CMK (cell line): ENCODE measurements at regions not wholly inside any gene's neighbourhood (a gene's known extent, or its start where the extent isn't known, plus 50 kb on each side); places are given as distances from the start of the nearest gene placed in this dataset.

Experiments used
- DNase-seq: peaks from one replicate; pipeline ENCODE4 v3.0.0-alpha.2; 2010; ENCODE audit warnings: low read depth

GRCh38 chr13:107329991-107330390, 762.1 kb upstream of the ARGLU1 start:
- no peak for DNase-seq

GRCh38 chr13:107324416-107325204, 756.7 kb upstream of the ARGLU1 start:
- no peak for DNase-seq

DNA sequence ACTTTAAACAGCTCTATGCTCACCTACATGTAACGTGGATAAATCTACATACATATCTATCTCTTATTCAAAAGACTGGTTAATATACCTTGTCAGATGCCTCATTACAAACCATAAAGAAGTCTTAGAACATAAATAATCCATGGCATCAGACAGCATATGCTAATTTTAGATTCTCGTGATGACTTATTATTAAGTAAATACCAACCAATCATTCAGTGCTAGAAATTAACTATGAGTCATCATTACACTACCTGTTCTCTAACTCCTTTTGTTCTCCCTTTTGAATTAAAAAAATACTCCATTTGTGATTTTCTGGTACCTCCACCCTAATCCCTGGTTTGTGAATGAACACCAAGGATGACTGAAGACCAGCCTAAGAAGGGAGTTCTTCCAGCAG, 754.3 kb upstream of the ARGLU1 start:
- DNase-seq, result no peak

DNA sequence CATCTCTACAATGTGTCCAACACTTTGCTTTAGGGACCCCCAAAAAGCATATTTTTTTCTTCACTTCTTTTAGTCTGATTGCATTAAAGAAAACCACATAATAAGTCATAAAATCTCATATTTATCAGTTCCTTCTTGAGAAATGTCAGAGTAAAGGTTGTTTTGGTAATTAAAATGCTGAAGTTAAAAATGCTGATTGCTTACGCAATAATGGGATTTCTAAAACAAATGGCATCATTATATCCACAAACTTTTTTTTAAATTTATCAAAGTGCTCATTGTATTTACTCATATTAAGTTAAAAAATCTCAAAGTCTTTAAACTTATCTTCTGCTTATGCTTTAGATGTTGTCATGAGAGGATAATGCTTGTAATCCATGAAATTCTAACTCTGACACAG, 737.2 kb upstream of the ARGLU1 start:
- no peak for DNase-seq

GRCh38 chr13:107301724-107302374, 733.9 kb upstream of the ARGLU1 start:
- no peak for DNase-seq

- no peak for DNase-seq
Observed at GRCh38 chr13:107299717-107300116, 731.8 kb upstream of the ARGLU1 start.

- DNase-seq, result no peak
Observed at GRCh38 chr13:107296804-107297203, 728.9 kb upstream of the ARGLU1 start.

- no peak for DNase-seq
Observed at GRCh38 chr13:107295416-107296140, 727.6 kb upstream of the ARGLU1 start.

- no peak for DNase-seq
Observed at GRCh38 chr13:107293924-107294323, 726.0 kb upstream of the ARGLU1 start.

GRCh38 chr13:107291875-107292274, 723.9 kb upstream of the ARGLU1 start:
- DNase-seq, result no peak

DNA sequence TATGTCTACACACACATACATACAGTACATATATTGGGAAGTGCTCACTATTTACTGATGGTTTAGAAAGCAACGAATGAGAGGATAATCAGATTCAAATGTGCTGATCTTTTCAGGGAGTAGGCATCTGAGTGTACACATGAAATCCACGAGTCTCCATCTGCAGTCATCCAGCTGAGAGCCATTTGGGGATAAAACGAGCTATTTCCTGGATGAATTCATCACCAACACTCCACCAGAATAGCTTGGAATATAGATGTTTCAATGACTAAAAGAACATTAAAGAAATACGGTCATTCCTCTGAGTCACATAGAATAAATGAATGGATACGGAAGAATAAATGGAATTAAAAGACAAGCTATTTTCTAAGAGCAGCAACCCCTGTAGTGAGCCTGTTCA, 721.6 kb upstream of the ARGLU1 start:
- DNase-seq, result no peak

DNA sequence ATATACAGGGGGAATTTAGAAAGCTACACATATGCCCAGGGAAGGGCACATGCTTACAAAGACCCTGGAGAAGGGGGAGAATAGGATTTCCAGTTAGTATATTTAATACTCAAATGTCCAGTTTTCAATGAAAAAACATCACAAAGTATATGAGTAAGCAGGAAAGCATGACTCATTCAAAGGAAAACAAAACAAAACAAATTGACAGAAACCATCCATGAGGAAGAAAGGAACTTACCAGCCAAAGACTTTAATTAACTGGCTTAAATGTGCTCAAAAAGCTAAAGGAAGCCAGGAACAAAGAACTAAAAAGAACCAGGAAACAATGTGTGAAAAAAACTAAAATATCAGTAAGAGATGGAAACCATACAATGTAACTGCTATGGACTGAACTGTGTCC, 716.2 kb upstream of the ARGLU1 start:
- DNase-seq, result no peak

GRCh38 chr13:107277911-107278310, 710.0 kb upstream of the ARGLU1 start:
- no peak for DNase-seq

- no peak for DNase-seq
Observed at GRCh38 chr13:107276936-107277335, 709.0 kb upstream of the ARGLU1 start.

DNA sequence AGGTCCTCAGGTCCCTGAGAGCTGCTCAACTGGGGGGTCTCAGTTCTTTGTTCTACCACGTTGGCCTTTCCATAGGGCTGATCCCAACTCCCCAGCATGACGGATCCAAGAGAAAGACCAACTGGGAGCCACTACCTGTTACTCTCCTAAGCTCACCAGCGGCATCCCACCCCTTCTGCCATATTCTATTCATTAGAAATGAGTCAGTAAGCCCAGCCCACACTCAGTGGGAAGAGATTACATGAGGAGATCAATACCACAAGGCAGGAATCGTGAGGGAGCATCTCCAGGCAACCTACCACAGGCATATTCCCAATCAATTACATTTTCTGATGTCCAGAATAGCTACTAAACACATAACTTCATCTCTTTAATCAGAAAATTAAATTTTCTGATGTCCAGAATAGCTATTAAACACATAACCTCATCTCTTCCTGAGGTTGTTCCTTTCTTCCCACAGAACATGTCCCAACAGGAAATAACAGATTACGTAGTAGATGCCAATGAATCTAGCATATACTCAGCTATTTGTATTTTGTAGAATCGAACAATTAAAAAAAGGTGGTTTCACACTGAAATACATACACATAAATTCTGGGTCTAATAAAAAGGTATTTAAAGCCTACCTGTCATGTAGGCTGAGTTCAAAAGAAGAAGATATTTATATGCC, 708.1 kb upstream of the ARGLU1 start:
- DNase-seq, result no peak

GRCh38 chr13:107275312-107275711, 707.4 kb upstream of the ARGLU1 start:
- DNase-seq, result no peak

DNA sequence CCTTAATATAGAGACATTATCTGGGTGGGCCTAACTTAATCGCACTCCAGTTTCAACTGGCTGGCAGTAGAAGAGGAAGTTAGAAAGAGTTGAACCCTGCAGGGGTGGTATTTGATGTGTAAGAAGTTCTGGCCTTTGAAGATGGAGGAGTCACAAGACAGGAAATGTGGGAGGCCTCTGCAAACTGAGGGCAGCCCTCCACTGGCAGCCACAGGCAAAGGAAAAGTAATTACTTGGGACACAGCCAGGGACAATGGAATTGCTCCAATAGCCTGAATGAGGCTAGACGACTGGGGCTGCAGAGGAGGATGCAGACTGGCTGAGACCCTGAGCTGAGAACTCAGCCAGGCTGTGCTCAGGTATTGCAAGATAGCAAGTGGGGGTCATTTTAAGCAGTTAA, 703.3 kb upstream of the ARGLU1 start:
- DNase-seq, result no peak

DNA sequence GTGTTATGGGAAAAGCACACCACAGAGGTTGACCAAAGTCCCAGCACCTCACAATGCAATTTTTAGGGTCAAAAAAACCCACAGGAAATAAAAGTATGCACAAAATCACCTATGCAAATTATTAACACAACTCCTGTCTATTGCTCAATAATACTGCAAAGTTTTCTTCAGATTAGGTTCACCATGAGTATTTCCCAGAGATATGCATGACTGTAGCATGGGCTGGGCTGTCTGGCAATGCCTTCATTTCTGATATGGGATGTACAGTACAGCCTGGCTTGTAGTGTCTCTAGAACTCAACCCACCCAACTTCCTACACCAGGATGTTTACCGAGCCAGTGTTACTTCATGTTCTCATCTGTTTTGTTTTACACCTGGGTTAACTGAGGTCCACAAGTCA, 698.7 kb upstream of the ARGLU1 start:
- DNase-seq, result no peak

DNA sequence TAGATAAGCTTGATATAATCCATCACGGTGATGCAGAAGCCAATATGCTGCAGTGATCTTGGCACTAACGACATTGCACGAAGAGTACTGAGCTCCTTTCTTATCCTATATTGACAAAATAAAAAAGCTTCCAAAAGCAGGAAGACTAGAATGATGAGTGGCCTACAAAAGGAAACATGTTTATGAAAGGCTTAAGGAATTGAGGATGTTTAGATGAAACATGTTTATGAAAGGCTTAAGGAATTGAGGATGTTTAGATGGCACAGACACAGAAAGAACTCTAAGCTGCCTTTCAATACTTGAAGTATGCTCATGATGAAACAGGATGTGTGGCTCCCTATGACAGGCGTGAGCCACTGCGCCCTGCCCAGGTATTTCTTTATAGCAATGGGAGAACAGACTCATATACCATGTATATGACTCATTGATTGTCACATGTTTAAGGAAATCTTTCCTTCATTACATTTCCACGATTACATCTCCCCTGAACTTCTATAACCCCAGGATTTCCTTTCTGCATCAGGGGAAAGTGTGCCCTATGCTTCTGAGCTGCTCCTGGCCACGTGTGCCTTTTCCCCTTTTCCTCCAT, 690.8 kb upstream of the ARGLU1 start:
- DNase-seq, result no peak

- DNase-seq, result no peak
Observed at GRCh38 chr13:107254392-107254791, 686.5 kb upstream of the ARGLU1 start.

GRCh38 chr13:107252428-107252827, 684.5 kb upstream of the ARGLU1 start:
- DNase-seq, result no peak

DNA sequence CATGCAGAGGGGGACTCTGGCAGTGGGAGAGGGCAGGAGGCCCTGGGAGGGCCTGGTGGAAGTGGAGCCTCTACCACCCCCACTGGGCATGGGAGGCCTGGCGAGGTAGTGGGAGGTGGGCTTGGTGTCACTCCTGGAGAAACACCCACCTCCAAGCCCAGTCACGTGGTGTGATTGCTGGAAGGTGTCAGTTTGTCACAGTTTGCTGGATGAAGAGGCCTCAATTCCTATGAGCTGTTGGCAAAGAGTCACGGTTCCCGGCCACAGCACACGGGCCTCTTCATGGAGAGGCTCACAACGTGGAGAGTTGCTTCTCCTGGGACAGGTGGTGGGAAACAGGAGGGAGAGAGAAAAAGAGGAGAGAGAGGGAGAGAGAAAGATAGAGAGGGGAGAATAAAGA, 684.1 kb upstream of the ARGLU1 start:
- DNase-seq, result no peak
